ENCODE measurements at regions not wholly inside any gene's neighbourhood (a gene's known extent, or its start where the extent isn't known, plus 50 kb on each side); places are given as distances from the start of the nearest gene placed in this dataset.

DNA sequence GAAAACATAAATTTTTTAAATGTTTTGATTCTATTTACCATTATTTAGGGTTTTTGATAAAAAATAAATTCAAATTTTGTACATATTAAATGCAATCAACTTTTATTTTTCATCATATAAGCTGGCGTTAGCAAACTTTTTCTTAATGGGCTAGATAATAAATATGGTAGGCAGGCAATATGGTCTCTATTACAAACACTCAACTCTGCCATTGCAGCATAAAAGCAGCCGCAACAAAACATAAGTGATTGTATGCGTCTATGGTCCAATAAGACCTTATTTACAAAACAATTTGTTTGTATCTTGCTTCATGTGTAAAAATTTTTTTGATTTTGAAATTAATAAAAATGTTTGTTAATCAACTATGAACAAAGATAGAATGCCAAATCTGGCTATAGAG, 116.8 kb upstream of the GLI2 start:
- no peak for DNase-seq

DNA sequence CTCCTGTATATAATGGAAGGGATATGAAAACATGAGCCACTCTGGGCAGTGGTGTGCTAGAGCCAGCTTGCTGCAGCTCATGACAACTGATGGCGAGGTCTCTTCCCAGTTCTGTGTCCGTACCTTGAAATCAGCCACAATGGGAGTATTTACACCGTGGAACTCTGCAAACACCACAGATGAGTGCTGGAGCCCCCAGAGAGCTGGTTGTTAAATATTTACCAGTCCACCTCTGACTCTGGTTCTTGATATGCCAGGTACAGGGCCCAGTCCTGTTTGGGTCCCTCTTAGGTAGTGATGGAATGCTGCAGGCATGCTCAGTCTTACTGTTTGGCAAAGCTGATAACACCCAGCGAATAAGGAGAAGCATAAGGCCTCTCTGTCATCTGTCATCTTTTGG, 116.1 kb upstream of the GLI2 start:
- DNase-seq: no peak

DNA sequence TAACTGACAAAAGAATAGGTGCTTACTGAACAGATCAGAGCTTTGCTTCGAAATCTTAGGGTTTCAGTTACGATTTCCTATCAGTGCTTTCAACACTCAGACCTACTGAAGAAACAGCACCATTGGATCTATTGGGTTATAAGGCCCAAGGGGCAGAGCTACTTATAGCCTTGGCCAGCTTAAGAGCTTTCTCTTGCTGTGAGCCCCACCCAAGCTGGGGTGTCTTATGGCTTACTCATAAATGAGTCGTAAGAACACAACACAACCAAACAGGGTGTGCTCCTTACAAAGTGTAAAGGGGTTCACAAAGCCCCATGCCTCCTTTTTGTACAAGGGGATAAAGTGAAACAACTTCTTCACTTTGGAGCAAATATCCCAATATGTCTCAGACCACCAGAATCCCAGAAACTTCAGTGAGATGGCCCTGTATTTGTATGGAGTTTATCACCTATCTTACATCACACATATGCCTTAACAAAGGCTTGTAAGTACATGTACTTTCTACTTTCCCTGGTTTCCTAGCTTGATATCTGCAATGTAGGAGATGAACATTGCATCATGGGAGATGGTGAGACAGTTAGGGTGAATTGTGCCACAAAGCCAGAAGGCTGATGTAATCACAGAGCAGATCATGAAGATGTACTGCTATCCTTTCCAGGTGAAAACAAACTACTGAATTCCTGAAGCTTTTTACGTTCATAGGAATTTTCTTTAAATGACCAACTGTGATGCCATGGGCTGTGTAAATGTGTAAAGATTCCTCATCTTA, 115.5 kb upstream of the GLI2 start:
- no peak for DNase-seq

DNA sequence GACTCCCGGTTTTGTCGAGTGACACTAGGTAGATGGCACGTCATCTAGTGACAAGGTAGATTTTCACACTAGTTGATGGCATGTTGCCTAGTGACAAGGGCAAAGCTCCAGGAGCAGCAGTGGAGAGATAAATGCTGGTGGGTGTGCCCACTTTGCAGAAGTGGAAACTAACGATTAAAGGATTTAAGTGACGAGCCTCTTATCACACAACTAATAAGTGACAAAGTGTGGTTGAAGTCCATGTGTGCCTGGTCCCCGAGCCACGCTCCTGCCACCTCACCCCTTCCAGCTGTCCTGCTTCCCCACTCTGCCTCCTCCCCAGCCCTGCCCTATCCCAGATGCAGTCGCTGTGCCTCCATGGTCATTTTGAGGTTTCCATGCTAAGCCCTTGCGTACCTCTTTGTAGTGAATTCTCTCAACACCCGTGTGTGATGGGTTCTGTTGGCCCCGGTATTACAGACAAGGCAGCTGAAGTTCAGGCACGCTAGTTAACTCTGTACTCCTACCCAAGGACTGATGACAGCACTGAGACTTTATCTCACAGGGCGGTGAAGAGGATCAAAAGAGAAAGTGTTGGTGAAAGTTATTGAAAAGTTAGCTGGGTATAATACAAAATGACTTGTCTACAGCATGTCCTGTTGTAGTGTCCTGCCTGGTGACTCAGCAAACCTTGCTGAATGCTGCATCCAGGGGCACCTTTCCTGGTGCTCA, 113.4 kb upstream of the GLI2 start:
- no peak for DNase-seq

DNA sequence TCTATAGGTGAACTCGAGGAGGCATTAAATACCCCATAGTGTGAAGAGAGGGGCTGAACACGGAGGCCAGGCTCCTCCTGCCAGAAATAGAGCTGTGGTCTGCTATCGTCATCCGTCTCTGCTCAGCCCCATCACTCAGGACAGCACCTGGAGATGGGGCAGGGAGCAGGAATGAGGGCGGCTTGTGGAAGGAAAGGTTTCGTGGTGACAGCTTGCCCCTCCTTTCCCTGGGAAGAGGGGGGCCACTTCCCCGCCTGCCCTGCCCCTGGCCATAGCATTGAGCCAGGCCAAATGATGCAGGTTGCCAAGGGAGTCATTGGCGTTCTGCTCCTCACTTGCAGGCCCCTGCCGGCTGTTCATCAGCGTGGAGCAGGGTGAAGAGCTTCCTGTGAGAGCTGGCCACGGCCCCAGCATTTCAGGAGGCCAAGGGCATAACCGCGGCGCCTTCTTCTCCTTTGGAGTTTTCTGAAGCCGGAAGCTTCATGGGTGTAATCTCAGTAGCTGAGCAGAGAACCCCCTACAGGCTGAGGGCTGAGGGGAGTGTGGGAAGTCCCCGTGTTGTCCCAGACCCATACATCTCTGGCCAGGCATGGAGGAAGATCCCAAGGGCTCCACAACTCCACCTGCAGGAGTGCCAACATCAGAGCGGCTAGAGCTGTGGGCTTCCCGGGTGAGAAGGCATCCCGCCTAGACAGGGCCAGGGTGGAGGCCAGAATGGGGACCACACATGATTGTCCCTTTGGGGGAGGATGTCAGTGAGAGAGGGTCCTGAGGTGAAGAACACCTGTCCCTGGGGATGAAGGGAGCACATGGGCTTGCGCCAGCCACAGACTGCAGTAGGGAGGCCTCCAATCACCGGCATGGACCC, 112.5 kb upstream of the GLI2 start:
- no peak for DNase-seq

GRCh38 chr2:120624061-120624737, 111.5 kb upstream of the GLI2 start:
- no peak for DNase-seq

GRCh38 chr2:120624738-120625446, 110.8 kb upstream of the GLI2 start:
- no peak for DNase-seq

DNA sequence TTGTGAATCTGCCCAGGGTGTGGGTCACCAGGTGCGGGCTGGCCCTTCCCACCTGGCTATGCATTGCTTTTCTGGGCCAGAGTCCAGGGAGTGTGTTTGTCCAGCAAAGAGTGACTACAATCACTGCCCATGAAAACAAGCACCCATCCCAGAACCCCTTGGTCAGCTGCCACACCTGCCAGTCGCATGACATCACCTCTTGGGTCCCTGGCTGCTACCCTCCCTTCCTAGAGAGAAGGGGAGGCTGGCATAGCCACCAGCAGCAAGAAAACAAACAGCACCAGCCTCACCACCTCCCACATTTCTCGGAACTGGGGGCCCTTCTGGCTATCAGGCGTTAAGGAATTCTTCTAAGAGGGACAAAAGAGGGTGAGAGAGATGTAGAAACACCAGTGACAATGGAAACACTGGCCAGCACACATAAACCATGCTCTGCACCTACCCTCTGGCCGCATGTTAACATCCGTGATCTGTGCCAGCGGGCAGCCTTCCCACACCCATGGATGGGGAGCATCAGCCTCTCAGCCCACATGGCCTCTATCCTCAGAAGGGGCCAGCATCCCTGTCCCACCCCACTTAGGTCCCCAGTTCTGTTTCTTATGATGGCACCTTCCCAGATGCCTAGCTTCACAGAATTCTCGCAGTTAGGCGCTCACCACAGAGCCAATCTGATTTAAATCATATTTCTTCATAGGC, 109.7 kb upstream of the GLI2 start:
- DNase-seq: no peak

DNA sequence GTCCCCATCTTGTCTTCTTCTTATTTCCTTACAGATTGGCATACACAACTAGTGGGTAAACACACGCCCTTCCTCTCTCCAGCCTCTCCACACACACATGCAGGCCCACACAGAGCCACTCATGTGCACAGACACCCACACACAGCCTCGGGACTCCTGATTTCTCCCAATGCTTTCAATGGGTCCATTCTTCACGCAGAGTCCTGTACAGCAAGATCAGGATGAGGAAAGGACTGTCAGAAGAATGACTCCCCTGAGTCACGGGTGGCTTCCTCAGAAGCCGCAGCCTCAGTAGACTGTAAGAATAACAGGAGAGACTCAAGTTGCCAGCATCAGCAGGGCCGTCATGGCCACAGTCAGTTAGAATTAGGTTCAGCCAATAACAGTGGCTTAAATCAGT, 109.1 kb upstream of the GLI2 start:
- DNase-seq: no peak

DNA sequence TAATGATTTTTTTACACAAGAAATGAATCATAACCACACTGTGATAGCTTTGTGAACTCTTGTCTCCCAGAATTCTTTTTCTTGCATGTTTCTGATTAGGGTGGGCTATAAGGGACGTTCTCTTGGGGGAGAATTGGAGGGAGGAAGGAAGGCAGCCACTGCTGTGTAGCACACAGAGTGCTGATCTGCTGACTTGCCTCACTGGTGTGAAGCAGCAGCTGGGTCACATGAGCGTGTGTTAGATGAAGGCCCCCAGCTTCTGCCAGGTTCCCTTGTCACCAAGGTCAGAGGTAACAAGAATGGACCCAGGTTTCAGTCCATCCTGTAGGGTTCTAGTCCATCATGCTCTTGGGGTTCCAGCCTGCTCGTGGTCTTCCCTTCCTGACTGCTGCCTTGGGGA, 107.4 kb upstream of the GLI2 start:
- no peak for DNase-seq

- no peak for DNase-seq
Observed at GRCh38 chr2:120629241-120629895, 106.3 kb upstream of the GLI2 start.

GRCh38 chr2:120630031-120630701, 105.5 kb upstream of the GLI2 start:
- DNase-seq: no peak

GRCh38 chr2:120631236-120631635, 104.4 kb upstream of the GLI2 start:
- DNase-seq: no peak

DNA sequence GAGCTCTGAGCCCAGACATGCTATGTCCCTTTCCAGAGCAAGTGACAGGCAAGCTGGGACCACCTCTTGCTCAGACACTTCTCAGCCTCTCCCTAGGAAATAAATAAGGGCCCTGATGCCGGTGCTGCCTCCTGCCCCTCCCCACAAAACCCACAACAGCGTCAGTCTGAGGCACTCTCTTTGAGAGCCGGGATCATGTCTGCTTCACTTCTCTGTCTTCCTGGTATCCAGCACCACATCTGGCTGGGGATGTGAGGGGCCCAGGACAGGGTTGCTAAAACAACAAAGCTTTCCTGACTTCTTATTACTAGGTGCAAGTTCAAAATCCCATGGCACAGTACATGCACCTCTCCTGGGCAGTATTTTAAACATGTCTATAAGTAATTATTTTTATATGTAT, 103.9 kb upstream of the GLI2 start:
- DNase-seq: no peak

DNA sequence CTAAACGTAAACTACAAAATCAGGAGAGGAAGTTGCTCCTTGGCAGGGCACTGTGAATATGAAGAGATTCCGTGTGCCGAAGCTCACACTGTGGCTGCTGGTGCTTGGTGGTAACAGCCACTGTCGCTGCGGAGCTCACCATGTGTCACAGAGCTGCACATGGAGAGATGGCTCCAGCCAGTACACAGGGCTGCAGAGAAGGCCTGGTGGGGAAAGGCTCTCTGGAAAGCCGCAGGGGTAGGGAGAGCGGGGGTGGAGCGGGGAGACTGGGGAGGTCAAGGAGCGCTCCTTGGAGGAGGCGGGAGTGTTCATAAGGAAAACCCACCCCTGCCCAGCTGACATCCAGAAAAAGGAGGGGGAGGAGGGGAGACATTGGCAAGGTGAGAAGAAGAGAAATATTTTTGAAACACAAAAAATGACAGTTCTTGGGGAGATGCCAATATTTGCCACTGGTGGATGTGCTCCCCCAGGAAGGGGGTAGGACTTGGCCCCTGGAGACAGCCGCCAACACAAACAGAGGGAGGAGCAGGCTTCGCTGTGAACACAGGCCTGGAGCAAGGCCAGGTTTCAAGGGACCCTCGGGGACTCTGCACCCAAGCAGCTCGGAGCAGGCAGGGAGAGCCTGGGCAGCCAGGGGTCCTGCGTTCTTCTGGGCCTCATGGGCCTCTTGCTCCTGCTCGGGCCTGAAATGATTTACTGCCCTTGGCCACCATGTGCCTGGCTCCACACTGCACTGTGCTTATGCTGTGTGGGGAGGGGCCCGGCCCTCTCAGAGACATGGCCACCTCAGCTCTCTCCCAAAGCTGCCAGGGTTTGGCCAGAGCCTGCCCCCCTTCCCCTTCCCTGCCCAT, 102.6 kb upstream of the GLI2 start:
- DNase-seq: no peak

DNA sequence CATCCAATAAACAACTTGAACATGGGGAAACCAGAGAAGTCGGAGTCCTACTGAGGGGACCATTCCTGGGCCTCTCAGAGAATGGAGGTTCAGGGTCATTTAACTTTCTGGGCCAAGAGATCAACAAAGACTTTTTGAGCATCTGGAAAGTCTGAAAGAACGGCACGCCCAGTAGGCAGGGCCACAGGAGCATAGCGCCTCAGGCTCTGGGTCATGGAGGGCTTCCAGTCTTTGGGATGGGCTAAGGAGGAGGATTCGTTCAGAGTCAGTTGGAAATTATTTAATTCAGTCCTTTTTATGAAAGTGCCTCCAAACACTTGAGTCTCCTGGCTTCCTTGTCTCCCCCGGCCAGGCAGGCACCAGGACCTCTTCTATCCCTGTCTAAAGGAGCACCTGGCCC, 101.1 kb upstream of the GLI2 start:
- DNase-seq: no peak

DNA sequence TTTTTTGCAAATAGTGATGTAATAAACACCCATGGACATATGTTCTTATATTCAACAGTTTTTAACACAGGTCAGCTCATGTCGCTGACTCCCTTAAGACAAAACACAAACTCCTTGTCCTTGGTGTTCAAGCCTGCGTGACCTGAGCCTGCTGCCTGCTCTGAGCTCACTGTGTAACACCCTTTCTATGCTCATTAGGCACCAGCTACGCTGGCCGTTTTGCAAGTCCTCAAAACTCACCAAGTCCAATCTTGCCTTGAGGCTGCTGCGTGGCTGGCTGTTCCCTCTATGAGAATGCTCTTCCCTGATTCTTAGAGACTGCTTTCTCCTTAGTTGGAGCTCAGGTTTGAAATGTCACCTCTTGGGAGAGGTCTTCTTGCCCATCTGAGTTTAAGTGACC, 100.5 kb upstream of the GLI2 start:
- DNase-seq: no peak

DNA sequence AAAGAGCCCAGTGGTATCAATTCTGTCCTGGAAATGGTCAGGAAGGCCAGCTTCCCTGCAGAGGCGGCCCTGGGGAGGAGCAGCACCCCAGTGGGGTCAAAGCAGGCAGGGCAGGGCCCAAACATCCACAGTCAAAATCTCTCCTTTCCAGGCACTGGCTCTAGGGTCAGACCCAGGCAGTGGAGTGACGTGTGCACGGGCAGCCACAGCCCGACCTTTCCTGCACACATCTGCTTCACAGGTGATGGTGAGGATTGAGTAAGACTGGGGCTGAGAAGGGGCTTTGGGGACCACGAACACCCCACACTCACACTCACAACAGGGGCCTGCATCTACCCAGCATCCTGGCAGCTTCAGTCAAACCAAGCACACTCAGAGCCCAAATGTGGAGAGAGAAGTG, 97.8 kb upstream of the GLI2 start:
- DNase-seq: no peak

GRCh38 chr2:120638450-120638849, 97.2 kb upstream of the GLI2 start:
- no peak for DNase-seq

- DNase-seq: no peak
Observed at GRCh38 chr2:120641366-120641771, 94.3 kb upstream of the GLI2 start.

Data from SW 1271 (cell line).